OCI-LY1 (cell line): ENCODE measurements at regions not wholly inside any gene's neighbourhood (a gene's known extent, or its start where the extent isn't known, plus 50 kb on each side); places are given as distances from the start of the nearest gene placed in this dataset.

ENCODE experiments used
- H2AFZ ChIP-seq: fragments of 200-600 bp; sonication (generic), shearing (Covaris generic); 2 replicates; pipeline ENCODE4 v1.6.0; 2014; ENCODE audit warnings: antibody characterized with exemption, mild to moderate bottlenecking, low read length
- H3F3A ChIP-seq: fragments of 200-600 bp; sonication (generic), shearing (Covaris generic); 2 replicates; pipeline ENCODE4 v1.6.0; 2014; ENCODE audit warnings: mild to moderate bottlenecking, antibody characterized with exemption, low read length, moderate library complexity; ENCODE audit not compliant: insufficient read depth
- H3K27ac ChIP-seq: fragments of 200-600 bp; sonication (generic); 2 replicates; pipeline ENCODE4 v1.5.1; 2014; ENCODE audit warnings: low read length, mixed run types, mild to moderate bottlenecking, low read depth; ENCODE audit not compliant: poor library complexity, severe bottlenecking
- H3K27me3 ChIP-seq: fragments of 200-600 bp; sonication (generic); 2 replicates; pipeline ENCODE4 v1.6.0; 2014; ENCODE audit warnings: antibody characterized with exemption, mild to moderate bottlenecking, low read length, moderate library complexity; ENCODE audit not compliant: insufficient read depth
- H3K36me3 ChIP-seq: fragments of 200-600 bp; sonication (generic); 2 replicates; pipeline ENCODE4 v1.6.1; 2014; ENCODE audit warnings: mild to moderate bottlenecking, antibody characterized with exemption, low read length, moderate library complexity, mixed read lengths; ENCODE audit not compliant: insufficient read depth
- H3K4me1 ChIP-seq: fragments of 200-600 bp; sonication (generic); 2 replicates; pipeline ENCODE4 v1.5.1; 2014; ENCODE audit warnings: mild to moderate bottlenecking, low read length, moderate library complexity; ENCODE audit not compliant: insufficient read depth, severe bottlenecking
- H3K4me2 ChIP-seq: fragments of 200-600 bp; sonication (generic), shearing (Covaris generic); 2 replicates; pipeline ENCODE4 v1.6.1; 2014; ENCODE audit warnings: low read length
- H3K4me3 ChIP-seq: fragments of 200-600 bp; sonication (generic); 2 replicates; pipeline ENCODE4 v1.5.1; 2014; ENCODE audit warnings: low read length, low read depth, mild to moderate bottlenecking, mixed read lengths; ENCODE audit not compliant: poor library complexity, severe bottlenecking
- H3K79me2 ChIP-seq: fragments of 200-600 bp; shearing (Covaris generic); 2 replicates; pipeline ENCODE4 v1.6.1; 2016; ENCODE audit warnings: mixed run types, low read length, mixed read lengths; ENCODE audit not compliant: insufficient read depth
- H3K9ac ChIP-seq: fragments of 200-600 bp; sonication (generic), shearing (Covaris generic); 2 replicates; pipeline ENCODE4 v1.6.1; 2014; ENCODE audit warnings: mild to moderate bottlenecking, low read length, mixed read lengths
- H3K9me2 ChIP-seq: fragments of 200-600 bp; sonication (generic), shearing (Covaris generic); 2 replicates; pipeline ENCODE4 v1.6.1; 2014; ENCODE audit warnings: low read depth, mild to moderate bottlenecking, low read length, mixed read lengths
- H3K9me3 ChIP-seq: fragments of 200-600 bp; shearing (Covaris generic); 2 replicates; pipeline ENCODE4 v1.6.1; 2014; ENCODE audit warnings: low read length, mixed read lengths
- H4K20me1 ChIP-seq: fragments of 200-600 bp; sonication (generic), shearing (Covaris generic); 2 replicates; pipeline ENCODE4 v1.6.0; 2016; ENCODE audit warnings: mild to moderate bottlenecking, low read length; ENCODE audit not compliant: insufficient read depth
- CTCF ChIP-seq: fragments of 200-600 bp; sonication (generic), shearing (Covaris generic); IDR thresholded peaks from 2 replicates; pipeline ENCODE4 v1.5.1; 2017; ENCODE audit warnings: mild to moderate bottlenecking, antibody characterized with exemption, low read length, moderate library complexity, mixed read lengths
- EZH2 ChIP-seq: fragments of 200-600 bp; sonication (generic), shearing (Covaris generic); IDR thresholded peaks from 2 replicates; pipeline ENCODE4 v1.8.0; 2017; ENCODE audit warnings: borderline replicate concordance, mixed run types, mild to moderate bottlenecking, antibody characterized with exemption, low read length, moderate library complexity, mixed read lengths

DNA sequence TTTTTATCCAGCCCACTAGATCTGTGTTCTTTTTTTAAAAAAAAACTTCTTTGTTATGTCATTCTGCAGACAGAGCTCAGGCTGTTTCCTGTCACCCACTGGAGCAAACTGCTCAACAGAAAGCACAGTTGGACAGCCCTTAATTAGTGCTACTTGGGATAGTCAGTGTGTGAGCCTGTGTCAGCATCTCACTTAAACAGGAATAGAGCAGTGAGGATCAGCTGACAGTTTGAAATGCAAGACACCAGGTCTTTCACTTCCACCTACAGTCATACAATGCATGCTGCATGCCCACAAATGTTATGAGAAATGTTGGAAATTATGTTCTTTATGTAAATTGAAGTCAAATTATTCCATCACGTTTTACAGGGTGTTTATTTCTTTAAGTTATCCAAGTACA is 174.9 kb downstream of the NR4A2 start:
- H3K4me2 ChIP-seq = no peak overlapping the region
- no peaks in the 10 kb centered on the region for H4K20me1 ChIP-seq
- no peak overlapping the region for H2AFZ ChIP-seq
- H3K9ac ChIP-seq = no peak overlapping the region
- no peaks in the 10 kb centered on the region for H3K79me2 ChIP-seq
- H3K4me3 ChIP-seq = no peak overlapping the region
- H3K27ac ChIP-seq = no peak overlapping the region
- no peaks in the 10 kb centered on the region for H3K9me3 ChIP-seq
- no peak for TF ChIP-seq CTCF
- no peak for TF ChIP-seq EZH2
- H3K4me1 ChIP-seq = no peaks in the 10 kb centered on the region
- H3F3A ChIP-seq = no peaks in the 10 kb centered on the region
- H3K36me3 ChIP-seq = no peaks in the 10 kb centered on the region
- no peaks in the 10 kb centered on the region for H3K9me2 ChIP-seq
- no peaks in the 10 kb centered on the region for H3K27me3 ChIP-seq

- no peaks in the 10 kb centered on the region for H3K9me2 ChIP-seq
- H3K4me1 ChIP-seq = no peaks in the 10 kb centered on the region
- no peak overlapping the region for H3K4me3 ChIP-seq
- no peak overlapping the region for H3K4me2 ChIP-seq
- H3K79me2 ChIP-seq = no peaks in the 10 kb centered on the region
- H3K27me3 ChIP-seq = no peaks in the 10 kb centered on the region
- no peaks in the 10 kb centered on the region for H3K36me3 ChIP-seq
- H3F3A ChIP-seq = no peaks in the 10 kb centered on the region
- H3K27ac ChIP-seq = no peak overlapping the region
- H2AFZ ChIP-seq = no peak overlapping the region
- TF ChIP-seq CTCF = no peak
- no peaks in the 10 kb centered on the region for H3K9me3 ChIP-seq
- no peak overlapping the region for H3K9ac ChIP-seq
- H4K20me1 ChIP-seq = no peaks in the 10 kb centered on the region
Observed at GRCh38 chr2:156156580-156156979, 175.9 kb downstream of the NR4A2 start.

- no peak overlapping the region for H3K4me3 ChIP-seq
- H3K9ac ChIP-seq = no peak overlapping the region
- H3K27ac ChIP-seq = no peak overlapping the region
- TF ChIP-seq CTCF (no peak), EZH2 (no peak)
- H3K4me1 ChIP-seq = no peaks in the 10 kb centered on the region
- H3K9me3 ChIP-seq = no peaks in the 10 kb centered on the region
- no peak overlapping the region for H3K4me2 ChIP-seq
- no peaks in the 10 kb centered on the region for H3F3A ChIP-seq
- H3K79me2 ChIP-seq = no peaks in the 10 kb centered on the region
- no peaks in the 10 kb centered on the region for H3K27me3 ChIP-seq
- H3K36me3 ChIP-seq = no peaks in the 10 kb centered on the region
- no peaks in the 10 kb centered on the region for H4K20me1 ChIP-seq
- H3K9me2 ChIP-seq = no peaks in the 10 kb centered on the region
- H2AFZ ChIP-seq = no peak overlapping the region
Observed at GRCh38 chr2:156155319-156155718, 177.2 kb downstream of the NR4A2 start.
